NCI-H2081 (cell line): ENCODE measurements at regions not wholly inside any gene's neighbourhood (a gene's known extent, or its start where the extent isn't known, plus 50 kb on each side); places are given as distances from the start of the nearest gene placed in this dataset.

Experiments
- DNase-seq, 2 experiments: peaks; one replicate each; lab custom pipeline; 2025; lab: John Stamatoyannopoulos, UW

- no peak for DNase-seq
Measured at GRCh38 chr9:17018540-17019196, 116.2 kb upstream of the CNTLN start.

GRCh38 chr9:17017931-17018491 lies 116.8 kb upstream of the CNTLN start:
- DNase-seq: no peak

DNA sequence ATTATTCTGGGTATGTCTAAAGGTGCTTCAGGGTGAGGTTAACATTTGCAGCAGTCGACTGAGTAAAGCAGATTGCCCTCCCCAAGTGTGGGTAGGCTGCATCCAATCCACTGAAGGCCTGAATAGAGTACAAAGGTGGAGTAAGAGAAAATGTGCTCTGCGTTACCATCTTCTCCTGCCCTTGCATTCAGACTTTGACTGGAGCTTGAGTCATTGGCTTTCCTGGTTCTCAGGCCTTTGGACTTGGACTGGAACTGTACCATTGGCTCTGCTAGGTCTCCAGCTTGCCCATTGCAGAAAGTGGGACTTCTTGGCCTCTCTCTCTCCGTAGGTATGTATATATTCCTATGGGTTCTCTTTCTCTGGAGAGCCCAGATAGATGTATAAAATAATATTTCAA lies 120.9 kb upstream of the CNTLN start:
- DNase-seq: no peak

DNA sequence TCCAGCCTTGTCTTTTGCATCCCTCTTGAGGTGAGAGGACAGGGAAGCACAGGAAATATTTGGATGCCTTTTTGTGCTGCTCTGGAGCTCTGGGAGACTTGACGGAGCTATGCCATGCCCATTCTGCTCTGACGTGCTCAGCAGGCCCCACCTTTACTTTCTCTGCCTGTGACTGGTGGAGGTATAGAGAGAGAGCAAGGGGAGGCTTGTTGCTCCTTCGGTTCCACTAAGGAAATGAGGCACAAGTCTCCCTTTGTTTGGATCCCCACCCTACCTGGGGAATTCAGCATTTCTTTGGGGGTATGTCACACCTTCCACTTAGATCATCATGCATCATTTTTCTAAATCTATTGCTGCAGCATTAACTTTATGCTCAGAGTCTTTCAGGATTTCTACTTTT lies 121.8 kb upstream of the CNTLN start:
- DNase-seq: no peak

- no peak for DNase-seq
Measured at GRCh38 chr9:17011880-17012279, 123.0 kb upstream of the CNTLN start.

GRCh38 chr9:17009071-17009470 lies 125.8 kb upstream of the CNTLN start:
- no peak for DNase-seq

- peak; percentile 83 to 91 for DNase-seq
Measured at GRCh38 chr9:17005056-17005823, 129.6 kb upstream of the CNTLN start.

DNA sequence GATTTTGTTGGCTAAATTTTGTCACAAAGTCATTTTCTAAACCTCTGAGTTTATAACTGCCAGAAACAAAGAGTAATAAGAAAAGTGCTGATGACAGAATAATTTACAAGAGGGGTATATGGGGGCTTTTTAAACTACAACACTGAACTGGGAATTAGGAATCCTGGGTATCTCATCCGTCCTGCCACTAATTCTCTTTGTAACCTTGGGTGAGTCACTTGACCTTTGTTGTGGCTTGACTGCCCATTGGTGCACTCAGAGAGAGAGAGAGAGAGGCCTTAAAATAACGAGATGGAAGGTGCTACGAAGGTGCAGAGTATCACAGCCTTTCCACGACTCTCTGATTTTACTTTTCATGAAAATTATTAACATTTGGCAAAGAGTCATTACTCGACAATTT lies 130.3 kb upstream of the CNTLN start:
- DNase-seq: no peak

- DNase-seq: no peak
Measured at GRCh38 chr9:17003576-17004240, 131.1 kb upstream of the CNTLN start.

DNA sequence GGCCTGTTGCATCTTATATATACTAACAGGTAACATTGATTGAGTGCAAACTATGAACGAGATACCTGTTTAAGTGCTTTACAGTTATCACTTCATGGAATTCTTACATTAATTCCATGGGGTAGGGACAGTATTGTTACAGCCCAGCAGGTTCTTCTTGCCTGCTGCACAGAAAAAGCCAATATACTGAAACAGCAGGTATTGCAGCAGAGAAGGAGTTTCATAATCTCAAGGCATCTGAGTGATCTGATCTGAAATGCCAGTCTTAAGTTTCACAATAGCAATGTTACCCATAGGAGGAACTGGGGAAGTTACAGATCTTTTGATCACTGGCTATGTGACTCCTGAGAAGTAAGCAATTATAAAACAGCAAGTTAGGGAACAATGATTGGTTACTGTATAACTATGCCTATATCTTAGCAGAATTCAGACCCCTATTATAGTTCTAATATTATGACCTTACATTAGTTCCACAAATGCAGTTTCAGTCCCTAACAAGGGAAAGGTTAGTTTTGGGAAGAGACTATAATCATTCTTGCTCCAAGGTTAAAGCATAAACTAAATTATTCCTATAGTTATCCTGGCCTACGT lies 126.5 kb upstream of the BNC2 start:
- DNase-seq: no peak

GRCh38 chr9:16992138-16992537 lies 121.7 kb upstream of the BNC2 start:
- DNase-seq: no peak

- DNase-seq: no peak
Measured at GRCh38 chr9:16987026-16987425, 116.6 kb upstream of the BNC2 start.

DNA sequence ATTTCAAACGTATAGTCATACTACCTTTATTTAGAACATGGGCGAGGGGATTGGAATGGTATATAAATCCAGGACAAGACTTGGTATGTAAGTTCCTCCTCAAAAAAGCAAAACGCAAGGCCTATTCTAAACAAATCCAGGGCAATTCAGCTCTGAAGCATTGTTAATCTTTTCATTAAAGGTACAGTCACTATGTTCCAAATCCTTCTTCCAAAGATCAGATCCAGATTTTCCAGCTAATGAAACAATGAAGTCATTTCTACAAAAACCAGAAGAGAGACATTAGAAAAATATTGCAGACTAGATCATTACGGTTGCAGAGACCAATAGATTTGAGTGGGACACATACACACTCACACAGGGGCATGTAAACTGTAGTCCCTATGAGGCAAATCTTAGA lies 116.1 kb upstream of the BNC2 start:
- DNase-seq: no peak

DNA sequence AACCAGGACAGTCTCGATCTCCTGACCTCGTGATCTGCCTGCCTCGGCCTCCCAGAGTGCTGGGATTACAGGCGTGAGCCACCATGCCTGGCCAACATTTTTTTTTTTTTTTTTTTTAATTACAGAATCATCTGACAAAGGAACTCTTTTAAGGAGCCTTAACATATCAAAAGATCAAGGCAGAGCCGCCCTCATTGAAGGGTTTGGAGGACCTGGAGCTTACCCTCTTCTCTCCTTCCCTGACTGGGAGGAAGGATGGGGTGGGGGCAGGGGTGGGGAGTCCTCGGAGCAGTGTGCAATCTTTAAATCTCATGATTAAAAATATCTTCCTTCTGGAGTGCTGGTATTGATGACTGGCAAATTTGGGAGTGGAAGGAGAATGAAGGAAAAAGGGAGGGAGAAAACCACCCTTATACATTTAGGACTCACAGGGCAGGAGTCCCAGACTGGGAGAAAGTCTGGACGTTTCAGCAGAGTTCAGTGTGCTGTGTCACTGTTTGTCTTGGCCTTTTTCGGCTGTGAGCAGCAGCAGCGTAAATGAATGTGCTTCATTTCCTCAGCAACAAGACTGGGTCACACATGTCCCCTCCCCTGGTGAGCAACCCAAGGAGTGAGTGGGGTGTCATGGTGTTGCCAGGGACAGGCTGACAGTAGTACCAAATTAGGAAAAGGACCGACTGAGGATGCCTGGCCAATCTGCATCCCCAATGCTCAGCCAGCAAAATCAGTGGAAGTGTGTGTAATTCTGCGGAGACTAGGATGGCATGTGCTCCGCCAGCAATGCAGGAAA lies 115.3 kb upstream of the BNC2 start:
- DNase-seq: no peak

DNA sequence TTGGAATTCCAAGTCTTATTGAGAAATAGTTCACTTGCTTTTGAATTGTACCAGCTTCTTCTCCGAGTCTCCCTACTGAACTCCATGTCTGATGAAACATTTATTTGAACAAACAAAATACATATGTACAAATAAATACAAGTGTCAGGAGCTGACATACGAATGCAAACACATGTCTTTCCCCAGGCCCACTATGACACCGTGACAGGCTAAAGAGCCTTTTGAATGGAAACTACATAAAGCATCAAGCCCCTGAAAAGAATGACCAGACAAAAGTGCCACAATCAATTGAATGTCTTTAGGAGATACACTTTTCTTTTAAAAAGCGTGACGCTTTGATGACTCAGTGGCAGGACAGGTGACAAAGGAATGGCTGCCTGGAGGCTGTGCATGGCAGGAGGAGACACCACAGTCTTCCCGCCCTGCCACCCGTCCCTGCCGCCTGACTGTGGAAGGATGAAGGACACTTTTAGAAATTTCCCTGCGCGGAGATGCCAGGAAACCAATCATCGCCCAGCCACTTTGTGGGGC lies 112.4 kb upstream of the BNC2 start:
- DNase-seq: no peak

DNA sequence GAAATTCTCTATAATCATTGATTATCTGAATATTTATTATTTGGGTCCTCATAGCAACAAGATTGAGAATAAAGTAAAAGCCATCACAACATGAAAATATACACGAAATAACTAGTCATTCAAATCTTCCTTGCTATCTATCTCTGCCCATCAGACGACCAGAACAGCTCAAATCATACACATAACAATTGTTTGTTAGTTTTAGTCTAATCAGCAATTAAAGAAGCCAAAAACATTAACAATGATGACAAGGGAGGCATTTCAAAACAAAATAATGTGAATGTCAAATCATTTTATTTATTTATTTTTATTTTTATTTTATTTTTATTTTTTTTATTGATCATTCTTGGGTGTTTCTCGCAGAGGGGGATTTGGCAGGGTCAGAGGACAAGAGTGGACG lies 106.0 kb upstream of the BNC2 start:
- no peak for DNase-seq

DNA sequence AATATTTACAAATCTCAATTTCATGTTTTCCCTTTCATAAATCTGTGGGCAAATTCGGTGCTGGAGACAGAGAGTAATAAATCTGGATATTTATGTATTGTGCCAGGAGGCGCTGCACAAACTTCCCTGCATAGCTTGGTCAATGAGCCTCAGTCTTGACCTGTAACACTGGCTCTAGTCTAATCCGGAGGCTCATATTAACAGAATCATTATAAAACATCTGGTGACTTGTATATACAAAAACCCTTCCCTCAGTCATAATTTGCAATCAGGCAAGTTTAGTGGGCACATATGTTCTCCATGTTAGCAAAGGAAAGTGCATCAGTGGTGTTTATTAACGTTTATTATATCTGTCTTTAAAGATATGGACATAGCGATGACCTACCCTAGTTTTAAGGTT lies 104.0 kb upstream of the BNC2 start:
- DNase-seq: no peak

DNA sequence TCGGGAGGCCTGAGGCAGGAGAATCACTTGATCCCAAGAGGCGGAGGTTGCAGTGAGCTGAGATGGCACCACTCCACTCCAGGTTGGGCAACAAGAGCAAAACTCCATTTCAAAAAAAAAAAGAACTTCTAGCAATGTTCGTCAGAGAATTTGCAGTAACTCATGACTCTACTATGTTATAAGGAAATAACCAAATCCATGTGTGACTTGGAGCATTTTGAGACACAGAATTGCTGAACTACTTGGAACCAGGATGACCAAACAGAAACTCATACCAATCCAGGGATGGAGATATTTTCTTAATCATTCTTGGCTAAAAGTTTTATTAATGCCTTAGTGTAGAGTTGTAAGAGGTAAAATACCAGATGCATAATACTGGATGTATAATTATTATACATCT lies 99.9 kb upstream of the BNC2 start:
- DNase-seq: no peak

DNA sequence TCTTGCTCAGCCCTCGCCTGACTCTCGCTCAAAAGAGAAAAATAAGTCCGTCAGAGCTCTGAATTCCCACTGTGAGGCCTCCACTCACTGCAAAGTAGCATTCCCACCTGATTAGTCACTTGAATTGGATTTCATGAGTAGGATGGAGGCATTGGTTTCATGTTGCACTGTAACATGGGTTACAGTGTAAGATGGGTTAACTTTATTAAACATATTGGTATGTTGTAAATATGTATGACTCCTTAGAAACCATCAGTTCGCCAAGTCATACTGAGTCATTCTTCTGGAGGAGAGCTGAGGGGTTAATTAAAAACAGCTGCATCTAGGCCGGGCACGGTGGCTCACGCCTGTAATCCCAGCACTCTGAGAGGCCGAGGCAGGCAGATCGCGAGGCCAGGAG lies 93.8 kb upstream of the BNC2 start:
- no peak for DNase-seq

DNA sequence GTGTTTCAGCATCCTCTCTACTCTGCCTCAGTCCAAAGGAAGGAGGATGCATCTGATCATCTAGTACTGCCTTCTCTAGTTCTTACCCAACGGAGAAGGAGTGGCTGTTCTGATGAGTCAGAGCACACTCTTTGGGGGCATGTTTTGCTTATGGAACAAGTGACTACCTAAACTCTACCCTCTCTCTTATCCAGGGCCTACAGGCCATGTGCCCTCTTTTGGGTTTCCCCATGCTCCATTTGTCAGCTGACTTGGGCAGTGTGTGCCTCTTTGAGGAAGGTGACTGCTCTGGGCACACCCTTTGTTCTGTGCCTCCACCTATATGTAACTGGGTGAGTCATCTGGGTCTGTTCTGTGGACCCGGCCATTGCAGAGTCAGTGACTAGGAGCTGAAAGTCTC lies 89.6 kb upstream of the BNC2 start:
- DNase-seq: no peak

DNA sequence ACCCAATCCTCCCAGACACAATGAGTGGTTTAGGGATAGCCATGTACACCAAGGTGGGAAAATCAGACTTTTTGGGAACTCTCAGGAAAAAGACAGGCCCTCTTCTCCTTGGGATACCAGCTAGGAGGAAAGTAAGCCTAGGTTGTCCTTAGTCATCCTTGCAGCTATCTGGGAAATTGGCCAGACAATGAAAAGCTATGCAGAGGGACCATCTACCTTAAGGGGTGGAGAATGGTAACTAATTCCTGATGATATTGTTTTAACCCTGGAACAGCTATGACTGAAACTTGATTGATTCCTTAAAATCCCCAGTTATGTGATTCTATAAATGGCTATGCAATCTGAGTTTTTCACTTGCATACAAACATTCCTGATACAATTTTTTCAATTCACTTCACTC lies 88.9 kb upstream of the BNC2 start:
- no peak for DNase-seq

DNA sequence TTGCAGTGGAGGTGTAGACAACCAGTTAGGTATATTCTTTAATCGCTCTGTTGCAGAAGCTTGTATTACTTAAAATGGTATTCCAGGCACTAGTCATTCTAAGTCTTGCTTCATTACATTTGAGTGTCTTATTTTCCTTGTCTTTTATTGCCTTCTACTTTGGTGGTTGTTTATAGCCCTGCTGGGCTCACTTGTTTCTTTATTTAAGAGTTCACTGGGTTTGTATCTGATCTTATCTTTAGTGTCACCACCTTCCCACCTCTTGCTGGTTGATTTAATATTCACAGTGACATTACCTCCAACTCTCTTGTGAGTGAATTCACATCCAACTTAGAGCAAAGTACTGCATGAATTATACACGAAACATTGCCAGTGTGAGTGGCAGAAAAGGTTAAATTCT lies 83.6 kb upstream of the BNC2 start:
- no peak for DNase-seq
